ENCODE measurements at regions not wholly inside any gene's neighbourhood (a gene's known extent, or its start where the extent isn't known, plus 50 kb on each side); places are given as distances from the start of the nearest gene placed in this dataset.

GRCh38 chr18:47519706-47520105, 268.2 kb upstream of the SKOR2 start:
- H3K4ac ChIP-seq (ENCODE audit: low read depth, low read length) = no peak overlapping the region
- no peak overlapping the region for H3K27ac ChIP-seq (ENCODE audit: low read depth, low read length)
- H2BK120ac ChIP-seq (ENCODE audit: low read depth, low read length) = no peak overlapping the region
- no peak overlapping the region for H3K56ac ChIP-seq (ENCODE audit: low read length)
- no peak overlapping the region for H3K18ac ChIP-seq (ENCODE audit: low read length)
- no peak overlapping the region for H3K4me3 ChIP-seq (ENCODE audit: low read length)
- no peaks in the 10 kb centered on the region for H3K79me1 ChIP-seq (ENCODE audit: low read length)
- DNase-seq = no peak
- no peak overlapping the region for H3K4me2 ChIP-seq (ENCODE audit: low read length)
- no peaks in the 10 kb centered on the region for H3K27me3 ChIP-seq (ENCODE audit: insufficient read depth, low read length, poor library complexity)
- no peak overlapping the region for H3K23ac ChIP-seq (ENCODE audit: low read length)
- no peaks in the 10 kb centered on the region for H3K79me2 ChIP-seq (ENCODE audit: control insufficient read depth, insufficient read depth, low read length)
- no peak overlapping the region for H4K8ac ChIP-seq (ENCODE audit: low read depth, low read length)
- H2BK5ac ChIP-seq (ENCODE audit: low read length) = no peak overlapping the region
- no peak overlapping the region for H2BK15ac ChIP-seq (replicated peaks; ENCODE audit: low read depth)
- no peak overlapping the region for H2AK5ac ChIP-seq (ENCODE audit: low read length)
- H3K9ac ChIP-seq (ENCODE audit: low read length) = no peak overlapping the region
- no peaks in the 10 kb centered on the region for H3K36me3 ChIP-seq (ENCODE audit: control insufficient read depth, insufficient read depth, low read length)
- H4K5ac ChIP-seq (ENCODE audit: low read length) = no peak overlapping the region
- H3K4me1 ChIP-seq (ENCODE audit: control insufficient read depth, low read depth, low read length) = no peaks in the 10 kb centered on the region

GRCh38 chr18:47519277-47519676, 267.8 kb upstream of the SKOR2 start:
- H3K18ac ChIP-seq (ENCODE audit: low read length) = no peak overlapping the region
- no CpG with 5 or more reads among the region's 5 CpGs for WGBS (ENCODE audit: extremely low coverage, insufficient coverage, low lambda C conversion rate)
- no peaks in the 10 kb centered on the region for H3K4me1 ChIP-seq (ENCODE audit: control insufficient read depth, low read depth, low read length)

DNA sequence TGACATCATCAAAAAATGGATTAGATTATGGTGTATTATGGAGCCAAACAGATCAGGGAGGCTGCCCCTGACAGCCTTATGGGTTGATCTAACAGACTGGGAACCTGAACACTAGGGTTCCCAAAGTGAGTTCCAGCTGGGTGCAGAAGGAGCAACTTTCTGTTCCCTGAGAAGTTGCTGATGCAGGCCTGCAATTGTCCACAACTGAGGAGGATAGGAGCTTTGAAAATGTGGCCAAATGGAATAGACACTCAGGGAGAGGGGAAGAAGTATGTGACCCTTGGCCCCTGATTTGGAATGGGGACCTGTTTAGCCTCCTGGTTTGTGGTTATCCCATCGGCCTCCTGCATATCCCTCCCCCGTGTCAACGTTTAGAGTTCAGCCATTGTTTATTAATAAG, 262.2 kb upstream of the SKOR2 start:
- Histone ChIP-seq H2BK5ac (ENCODE audit: low read length) (no peak overlapping the region), H3K23ac (ENCODE audit: low read length) (no peak overlapping the region), H3K4ac (ENCODE audit: low read depth, low read length) (no peak overlapping the region), H2BK120ac (ENCODE audit: low read depth, low read length) (no peak overlapping the region), H3K4me2 (ENCODE audit: low read length) (no peak overlapping the region), H3K56ac (ENCODE audit: low read length) (no peak overlapping the region), H2BK15ac (replicated peaks; ENCODE audit: low read depth) (no peak overlapping the region), H2AK5ac (ENCODE audit: low read length) (no peak overlapping the region), H3K4me3 (ENCODE audit: low read length) (no peak overlapping the region), H3K27ac (ENCODE audit: low read depth, low read length) (no peak overlapping the region), H3K9ac (ENCODE audit: low read length) (no peak overlapping the region), H3K18ac (ENCODE audit: low read length) (no peak overlapping the region), H3K79me2 (ENCODE audit: control insufficient read depth, insufficient read depth, low read length) (no peaks in the 10 kb centered on the region), H3K36me3 (ENCODE audit: control insufficient read depth, insufficient read depth, low read length) (no peaks in the 10 kb centered on the region), H3K79me1 (ENCODE audit: low read length) (no peaks in the 10 kb centered on the region), H4K5ac (ENCODE audit: low read length) (no peak overlapping the region), H3K4me1 (ENCODE audit: control insufficient read depth, low read depth, low read length) (no peaks in the 10 kb centered on the region), H4K8ac (ENCODE audit: low read depth, low read length) (no peak overlapping the region), H3K27me3 (ENCODE audit: insufficient read depth, low read length, poor library complexity) (no peaks in the 10 kb centered on the region)
- WGBS (ENCODE audit: extremely low coverage, insufficient coverage, low lambda C conversion rate) = no CpG with 5 or more reads among the region's 3 CpGs
- no peak for DNase-seq

More at GRCh38 chr18:47519277-47519676, 267.8 kb upstream of the SKOR2 start:
- no peak overlapping the region for H3K56ac ChIP-seq (ENCODE audit: low read length)
- no peak overlapping the region for H2AK5ac ChIP-seq (ENCODE audit: low read length)
- H3K23ac ChIP-seq (ENCODE audit: low read length) = no peak overlapping the region
- H3K4me3 ChIP-seq (ENCODE audit: low read length) = no peak overlapping the region
- H3K4me2 ChIP-seq (ENCODE audit: low read length) = no peak overlapping the region
- no peak overlapping the region for H2BK15ac ChIP-seq (replicated peaks; ENCODE audit: low read depth)
- H3K4ac ChIP-seq (ENCODE audit: low read depth, low read length) = no peak overlapping the region
- H2BK120ac ChIP-seq (ENCODE audit: low read depth, low read length) = no peak overlapping the region
- no peak for DNase-seq
- no peak overlapping the region for H4K5ac ChIP-seq (ENCODE audit: low read length)
- no peaks in the 10 kb centered on the region for H3K79me2 ChIP-seq (ENCODE audit: control insufficient read depth, insufficient read depth, low read length)
- H4K8ac ChIP-seq (ENCODE audit: low read depth, low read length) = no peak overlapping the region
- no peaks in the 10 kb centered on the region for H3K36me3 ChIP-seq (ENCODE audit: control insufficient read depth, insufficient read depth, low read length)
- no peak overlapping the region for H2BK5ac ChIP-seq (ENCODE audit: low read length)
- H3K9ac ChIP-seq (ENCODE audit: low read length) = no peak overlapping the region
- H3K79me1 ChIP-seq (ENCODE audit: low read length) = no peaks in the 10 kb centered on the region
- H3K27me3 ChIP-seq (ENCODE audit: insufficient read depth, low read length, poor library complexity) = no peaks in the 10 kb centered on the region
- H3K27ac ChIP-seq (ENCODE audit: low read depth, low read length) = no peak overlapping the region

DNA sequence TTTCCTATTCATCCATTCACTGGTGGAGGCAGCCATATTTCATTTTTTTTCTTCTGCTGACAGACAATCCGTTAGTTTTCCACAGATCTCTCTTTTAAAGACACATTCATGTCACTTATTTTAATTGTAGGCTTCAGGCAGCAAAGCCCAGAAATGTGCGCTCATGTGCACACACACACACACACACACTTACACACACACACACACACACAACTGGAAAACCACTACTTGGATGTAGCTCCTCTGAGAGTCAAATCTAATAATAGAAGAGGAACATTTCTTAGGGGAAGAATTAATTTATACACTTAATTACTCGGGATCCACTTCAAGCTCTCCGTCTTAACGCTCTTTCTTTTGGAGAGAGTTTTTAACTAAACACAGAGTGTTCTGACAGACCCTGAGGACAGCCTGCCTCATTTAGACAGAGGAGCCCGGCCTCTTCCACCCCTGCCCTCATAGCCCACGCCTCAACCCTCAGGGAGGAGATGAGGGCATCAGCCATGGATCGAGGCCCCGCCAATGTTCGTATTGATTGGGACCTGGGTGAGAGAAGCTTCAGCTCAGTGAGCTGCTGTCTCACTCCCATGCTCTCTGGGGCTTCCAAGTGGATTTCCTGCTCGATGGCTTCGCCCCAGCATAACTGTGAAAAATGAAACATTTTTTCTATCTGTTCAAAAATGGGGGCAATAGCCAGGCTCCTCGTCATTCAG, 261.4 kb upstream of the SKOR2 start:
- Histone ChIP-seq H3K56ac (ENCODE audit: low read length) (no peak overlapping the region), H4K8ac (ENCODE audit: low read depth, low read length) (no peak overlapping the region), H3K4me1 (ENCODE audit: control insufficient read depth, low read depth, low read length) (peaks cover 1% of the 10 kb centered on the region), H4K5ac (ENCODE audit: low read length) (no peak overlapping the region), H3K9ac (ENCODE audit: low read length) (no peak overlapping the region), H3K27ac (ENCODE audit: low read depth, low read length) (no peak overlapping the region), H3K79me2 (ENCODE audit: control insufficient read depth, insufficient read depth, low read length) (no peaks in the 10 kb centered on the region), H3K18ac (ENCODE audit: low read length) (no peak overlapping the region), H2BK120ac (ENCODE audit: low read depth, low read length) (no peak overlapping the region), H3K23ac (ENCODE audit: low read length) (no peak overlapping the region), H3K4me3 (ENCODE audit: low read length) (no peak overlapping the region), H3K79me1 (ENCODE audit: low read length) (no peaks in the 10 kb centered on the region), H3K4me2 (ENCODE audit: low read length) (no peak overlapping the region), H2BK5ac (ENCODE audit: low read length) (no peak overlapping the region), H3K4ac (ENCODE audit: low read depth, low read length) (no peak overlapping the region), H2BK15ac (replicated peaks; ENCODE audit: low read depth) (no peak overlapping the region), H2AK5ac (ENCODE audit: low read length) (no peak overlapping the region), H3K36me3 (ENCODE audit: control insufficient read depth, insufficient read depth, low read length) (no peaks in the 10 kb centered on the region), H3K27me3 (ENCODE audit: insufficient read depth, low read length, poor library complexity) (no peaks in the 10 kb centered on the region)
- no CpG with 5 or more reads among the region's 13 CpGs for WGBS (ENCODE audit: extremely low coverage, insufficient coverage, low lambda C conversion rate)
- DNase-seq = no peak

- no peak overlapping the region for H3K18ac ChIP-seq (ENCODE audit: low read length)
- H2BK5ac ChIP-seq (ENCODE audit: low read length) = no peak overlapping the region
- no peak overlapping the region for H3K4me2 ChIP-seq (ENCODE audit: low read length)
- no peaks in the 10 kb centered on the region for H3K79me1 ChIP-seq (ENCODE audit: low read length)
- no peak for DNase-seq
- H2BK120ac ChIP-seq (ENCODE audit: low read depth, low read length) = no peak overlapping the region
- H3K79me2 ChIP-seq (ENCODE audit: control insufficient read depth, insufficient read depth, low read length) = no peaks in the 10 kb centered on the region
- H3K27ac ChIP-seq (ENCODE audit: low read depth, low read length) = no peak overlapping the region
- no peak overlapping the region for H2AK5ac ChIP-seq (ENCODE audit: low read length)
- H3K56ac ChIP-seq (ENCODE audit: low read length) = no peak overlapping the region
- WGBS (ENCODE audit: extremely low coverage, insufficient coverage, low lambda C conversion rate) = no CpG with 5 or more reads among the region's 6 CpGs
- no peaks in the 10 kb centered on the region for H3K36me3 ChIP-seq (ENCODE audit: control insufficient read depth, insufficient read depth, low read length)
- H3K4me1 ChIP-seq (ENCODE audit: control insufficient read depth, low read depth, low read length) = peaks cover 5% of the 10 kb centered on the region
- no peaks in the 10 kb centered on the region for H3K27me3 ChIP-seq (ENCODE audit: insufficient read depth, low read length, poor library complexity)
- H4K8ac ChIP-seq (ENCODE audit: low read depth, low read length) = no peak overlapping the region
- no peak overlapping the region for H4K5ac ChIP-seq (ENCODE audit: low read length)
- no peak overlapping the region for H3K4me3 ChIP-seq (ENCODE audit: low read length)
- H3K4ac ChIP-seq (ENCODE audit: low read depth, low read length) = no peak overlapping the region
- H2BK15ac ChIP-seq (replicated peaks; ENCODE audit: low read depth) = no peak overlapping the region
- H3K23ac ChIP-seq (ENCODE audit: low read length) = no peak overlapping the region
- no peak overlapping the region for H3K9ac ChIP-seq (ENCODE audit: low read length)
These were observed 260.6 kb upstream of the SKOR2 start for GRCh38 chr18:47512056-47512455.

- WGBS (ENCODE audit: extremely low coverage, insufficient coverage, low lambda C conversion rate) = no CpG with 5 or more reads among the region's 4 CpGs
- H3K79me1 ChIP-seq (ENCODE audit: low read length) = no peaks in the 10 kb centered on the region
- H3K36me3 ChIP-seq (ENCODE audit: control insufficient read depth, insufficient read depth, low read length) = no peaks in the 10 kb centered on the region
These were observed 259.4 kb upstream of the SKOR2 start for GRCh38 chr18:47510831-47511230.

More at GRCh38 chr18:47510831-47511230, 259.4 kb upstream of the SKOR2 start:
- no peak for DNase-seq
- no peaks in the 10 kb centered on the region for H3K27me3 ChIP-seq (ENCODE audit: insufficient read depth, low read length, poor library complexity)
- H4K8ac ChIP-seq (ENCODE audit: low read depth, low read length) = no peak overlapping the region
- no peak overlapping the region for H2BK15ac ChIP-seq (replicated peaks; ENCODE audit: low read depth)
- H3K9ac ChIP-seq (ENCODE audit: low read length) = no peak overlapping the region
- H3K4me1 ChIP-seq (ENCODE audit: control insufficient read depth, low read depth, low read length) = peaks cover 5% of the 10 kb centered on the region
- no peak overlapping the region for H2BK120ac ChIP-seq (ENCODE audit: low read depth, low read length)
- H4K5ac ChIP-seq (ENCODE audit: low read length) = no peak overlapping the region
- no peaks in the 10 kb centered on the region for H3K79me2 ChIP-seq (ENCODE audit: control insufficient read depth, insufficient read depth, low read length)
- no peak overlapping the region for H3K4me2 ChIP-seq (ENCODE audit: low read length)
- H3K23ac ChIP-seq (ENCODE audit: low read length) = no peak overlapping the region
- no peak overlapping the region for H3K56ac ChIP-seq (ENCODE audit: low read length)
- H2AK5ac ChIP-seq (ENCODE audit: low read length) = no peak overlapping the region
- no peak overlapping the region for H2BK5ac ChIP-seq (ENCODE audit: low read length)
- H3K18ac ChIP-seq (ENCODE audit: low read length) = no peak overlapping the region
- H3K4me3 ChIP-seq (ENCODE audit: low read length) = no peak overlapping the region
- H3K4ac ChIP-seq (ENCODE audit: low read depth, low read length) = no peak overlapping the region
- no peak overlapping the region for H3K27ac ChIP-seq (ENCODE audit: low read depth, low read length)

All from mesendoderm (in vitro differentiated cells).